Keratinocyte (primary cell): ENCODE measurements at regions not wholly inside any gene's neighbourhood (a gene's known extent, or its start where the extent isn't known, plus 50 kb on each side); places are given as distances from the start of the nearest gene placed in this dataset.

ENCODE experiments used
- DNase-seq: peaks from one replicate; pipeline ENCODE4 v3.0.0-alpha.2; 2011; ENCODE audit warnings: low read depth, missing footprints, low spot score
- FAIRE-seq: peaks from 2 replicates; lab custom pipeline; 2011; peaks lifted over from hg19 to GRCh38; lab: Jason Lieb, UNC
- H2AFZ ChIP-seq: 2 replicates; pipeline ENCODE4 v1.6.0; 2012; ENCODE audit warnings: low read length, control low read depth, inconsistent platforms; ENCODE audit not compliant: control insufficient read depth
- H3K27ac ChIP-seq: 2 replicates; pipeline ENCODE4 v1.5.1; 2011; ENCODE audit warnings: low read length; ENCODE audit not compliant: control insufficient read depth, insufficient read depth
- H3K27me3 ChIP-seq: 3 replicates; pipeline ENCODE4 v1.6.0; 2011; ENCODE audit warnings: low read length; ENCODE audit not compliant: control insufficient read depth, insufficient read depth; ENCODE audit errors: extremely low read depth
- H3K36me3 ChIP-seq, 2 experiments: 2 replicates in 1 of 2; 3 replicates in 1 of 2; pipeline ENCODE4 v1.5.1; 2011; ENCODE audit warnings: low read length in 2 of 2, mild to moderate bottlenecking in 1 of 2; ENCODE audit not compliant: control insufficient read depth in 2 of 2, insufficient read depth in 2 of 2; ENCODE audit errors: extremely low read depth in 1 of 2
- H3K4me1 ChIP-seq: 3 replicates; pipeline ENCODE4 v1.5.1; 2011; ENCODE audit warnings: low read length; ENCODE audit not compliant: control insufficient read depth, insufficient read depth; ENCODE audit errors: extremely low read depth
- H3K4me2 ChIP-seq: 3 replicates; pipeline ENCODE4 v1.6.0; 2011; ENCODE audit warnings: low read depth, low read length; ENCODE audit not compliant: control insufficient read depth, insufficient read depth; ENCODE audit errors: extremely low read depth
- H3K4me3 ChIP-seq, 3 experiments: fragments of 200-600 bp in 1 of 3; sonication (generic) in 1 of 3; 2 replicates in 2 of 3; 3 replicates in 1 of 3; pipeline ENCODE4 v1.5.1; 2011 to 2016; ENCODE audit warnings: low read length in 3 of 3, mild to moderate bottlenecking in 3 of 3, control low read depth in 2 of 3, inconsistent platforms in 1 of 3, low read depth in 1 of 3, mixed read lengths in 1 of 3, mixed run types in 1 of 3, moderate library complexity in 1 of 3; ENCODE audit not compliant: control insufficient read depth in 2 of 3, insufficient read depth in 2 of 3; ENCODE audit errors: extremely low read depth in 1 of 3
- H3K79me2 ChIP-seq: 2 replicates; pipeline ENCODE4 v1.6.0; 2012; ENCODE audit warnings: low read length; ENCODE audit not compliant: control insufficient read depth, insufficient read depth
- H3K9ac ChIP-seq: 3 replicates; pipeline ENCODE4 v1.6.0; 2011; ENCODE audit warnings: low read length; ENCODE audit not compliant: control insufficient read depth, insufficient read depth; ENCODE audit errors: extremely low read depth
- H3K9me1 ChIP-seq: 3 replicates; pipeline ENCODE4 v1.6.0; 2011; ENCODE audit warnings: low read length; ENCODE audit not compliant: control insufficient read depth, insufficient read depth; ENCODE audit errors: extremely low read depth
- H3K9me3 ChIP-seq: 2 replicates; pipeline ENCODE4 v1.5.1; 2012; ENCODE audit warnings: low read depth, low read length; ENCODE audit not compliant: control insufficient read depth
- H4K20me1 ChIP-seq: 3 replicates; pipeline ENCODE4 v1.6.0; 2011; ENCODE audit warnings: low read length; ENCODE audit not compliant: control insufficient read depth, insufficient read depth; ENCODE audit errors: extremely low read depth
- CTCF ChIP-seq, 3 experiments: IDR thresholded peaks in 1 of 3; conservative IDR thresholded peaks in 1 of 3; optimal IDR thresholded peaks in 1 of 3; 2 replicates in 2 of 3; 3 replicates in 1 of 3; pipeline versions ENCODE3 to v1.5.1; 2011; ENCODE audit warnings: low read length in 3 of 3, mild to moderate bottlenecking in 3 of 3, moderate library complexity in 2 of 3, control low read depth in 1 of 3, inconsistent platforms in 1 of 3; ENCODE audit not compliant: insufficient read depth in 2 of 3; ENCODE audit errors: extremely low read depth in 1 of 3
- EZH2 ChIP-seq: IDR thresholded peaks from one replicate; pipeline ENCODE4 v1.6.1; 2012; ENCODE audit warnings: inconsistent platforms, mild to moderate bottlenecking, low read length, moderate library complexity
- dilution Hi-C: fragments of 300-500 bp; cut with MboI; formaldehyde crosslinking; loops from one replicate; pipeline ENCODE4 v1.7.0; 2020; ENCODE audit warnings: low sequenced_read_pairs; ENCODE audit not compliant: extremely low pct_ligation_motif_present

GRCh38 chr13:55792544-55793193 lies 1348.0 kb upstream of the PRR20A start:
- Histone ChIP-seq H3K4me2 (no peak overlapping the region), H3K4me1 (no peaks in the 10 kb centered on the region), H3K27ac (no peak overlapping the region), H3K9ac (no peak overlapping the region), H3K27me3 (no peaks in the 10 kb centered on the region), H3K9me3 (no peaks in the 10 kb centered on the region), H3K9me1 (no peaks in the 10 kb centered on the region), H4K20me1 (no peaks in the 10 kb centered on the region), H2AFZ (no peak overlapping the region), H3K4me3 (no peak overlapping the region), H3K79me2 (no peaks in the 10 kb centered on the region), H3K36me3 (no peaks in the 10 kb centered on the region)
- DNase-seq (no peak), FAIRE-seq (no peak)
- no peak for TF ChIP-seq EZH2
- no peak for TF ChIP-seq CTCF (optimal IDR thresholded peaks at IDR 0.05 in 1 of 3, IDR thresholded peaks at IDR 0.05 in 1 of 3, conservative IDR thresholded peaks at IDR 0.05 in 1 of 3; ENCODE audit: extremely low read depth in 1 of 3, insufficient read depth in 2 of 3, low read length in 3 of 3)
- dilution Hi-C loops: no loop called here

- Histone ChIP-seq H3K27ac (no peak overlapping the region), H3K79me2 (no peaks in the 10 kb centered on the region), H4K20me1 (no peaks in the 10 kb centered on the region), H2AFZ (no peak overlapping the region), H3K27me3 (no peaks in the 10 kb centered on the region), H3K9me1 (no peaks in the 10 kb centered on the region), H3K4me2 (no peak overlapping the region), H3K9me3 (no peaks in the 10 kb centered on the region), H3K4me1 (no peaks in the 10 kb centered on the region), H3K4me3 (no peak overlapping the region), H3K9ac (no peak overlapping the region), H3K36me3 (no peaks in the 10 kb centered on the region)
- no peak for DNase-seq
- TF ChIP-seq CTCF (optimal IDR thresholded peaks at IDR 0.05 in 1 of 3, IDR thresholded peaks at IDR 0.05 in 1 of 3, conservative IDR thresholded peaks at IDR 0.05 in 1 of 3; ENCODE audit: extremely low read depth in 1 of 3, insufficient read depth in 2 of 3, low read length in 3 of 3) (no peak), EZH2 (no peak)
- dilution Hi-C loops: no loop called here
- no peak for FAIRE-seq
Measured at GRCh38 chr13:55815458-55816033, 1325.2 kb upstream of the PRR20A start.
